NCI-H526 treated with DMSO at 0.1 percent for 48 hours (cell line): ENCODE measurements at regions not wholly inside any gene's neighbourhood (a gene's known extent, or its start where the extent isn't known, plus 50 kb on each side); places are given as distances from the start of the nearest gene placed in this dataset.

Experiments used
- DNase-seq: peaks from one replicate; lab custom pipeline; 2025; lab: John Stamatoyannopoulos, UW

DNA sequence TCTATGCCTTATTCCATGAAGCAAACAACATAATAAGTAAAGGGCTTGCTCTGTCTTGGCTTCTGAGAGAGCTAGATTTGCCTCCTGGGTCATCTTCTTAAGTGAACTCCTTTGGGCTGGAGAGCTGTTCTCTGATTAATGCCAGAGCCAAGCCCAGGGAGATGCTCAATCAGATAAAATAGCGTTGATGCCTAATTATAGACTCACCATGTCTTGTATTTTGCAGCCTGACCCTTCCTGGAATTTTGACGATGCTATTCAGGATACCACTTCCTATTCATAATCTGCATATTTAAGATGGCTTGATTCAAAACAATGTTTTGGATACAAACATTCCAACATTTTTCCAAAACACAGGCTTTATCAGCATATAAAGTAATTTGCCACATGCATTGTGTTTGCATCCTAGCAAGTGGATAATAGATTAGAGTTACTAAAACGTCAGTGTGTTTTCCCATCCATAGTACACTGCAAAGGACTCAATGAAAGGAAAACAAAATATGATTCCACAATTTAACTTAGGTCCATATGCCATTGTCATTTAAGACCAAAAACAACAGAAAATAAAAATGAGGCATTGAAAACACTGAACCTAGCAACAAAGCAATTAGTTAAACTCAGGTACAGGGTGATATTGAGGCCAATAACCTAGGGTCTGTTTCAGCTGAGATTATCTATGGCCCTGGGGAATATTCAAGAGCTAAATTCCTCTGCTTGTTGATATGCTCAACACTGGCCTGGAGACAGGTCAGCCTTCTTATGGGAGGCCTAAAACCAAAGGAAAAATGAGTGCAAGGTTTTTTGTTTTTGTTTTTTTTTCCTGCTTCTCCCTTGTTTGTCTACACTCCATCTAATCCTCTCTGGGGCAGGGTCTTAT, 184.2 kb upstream of the FOXN3 start:
- DNase-seq: no peak

DNA sequence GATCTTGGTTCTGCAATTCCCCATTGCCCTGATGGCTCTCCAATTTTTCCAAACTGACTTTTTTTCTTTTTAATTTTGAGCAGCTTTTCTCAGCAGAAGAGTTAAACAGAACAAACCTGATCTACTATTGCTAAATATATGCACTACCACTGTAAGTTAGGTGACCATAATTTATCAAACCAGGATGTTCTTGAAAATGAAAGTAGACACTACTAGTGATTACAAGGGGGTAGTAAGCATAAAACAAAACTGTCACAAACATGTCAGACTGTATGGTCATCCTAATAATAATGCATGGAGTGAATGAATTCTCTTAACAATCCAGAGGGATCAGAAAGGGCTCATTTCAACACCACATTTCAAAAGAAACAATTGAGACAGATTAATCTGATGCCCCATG, 183.0 kb upstream of the FOXN3 start:
- DNase-seq: no peak

DNA sequence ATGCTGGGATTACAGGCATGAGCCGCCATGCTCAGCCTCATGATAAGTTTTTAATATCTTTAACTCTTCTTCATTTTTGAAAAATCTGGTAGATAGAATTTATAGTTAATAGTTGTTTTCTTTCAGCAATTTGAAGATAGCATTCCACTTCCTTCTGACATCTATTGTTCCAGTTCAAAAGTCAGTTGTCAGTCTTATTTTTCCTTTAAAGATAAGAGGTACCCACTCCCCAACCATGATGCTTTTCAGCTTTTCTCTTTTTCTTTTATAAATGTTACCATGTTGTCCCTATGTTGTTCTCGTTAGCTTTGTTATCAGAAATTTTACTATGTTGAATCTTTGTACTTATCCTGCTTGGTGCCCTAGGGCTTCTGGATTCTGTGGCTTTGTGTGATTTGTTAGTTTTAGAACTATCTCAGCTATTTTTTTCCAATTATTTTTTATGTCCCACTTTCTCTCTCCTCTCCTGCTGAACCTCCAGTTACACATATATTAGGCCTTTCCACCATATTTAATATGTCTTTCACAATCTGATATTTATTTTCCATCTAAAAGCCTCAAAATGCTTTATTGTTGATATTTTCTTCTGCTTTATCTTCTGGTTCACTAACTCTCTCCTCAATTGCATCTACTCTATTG, 181.6 kb upstream of the FOXN3 start:
- DNase-seq: no peak

DNA sequence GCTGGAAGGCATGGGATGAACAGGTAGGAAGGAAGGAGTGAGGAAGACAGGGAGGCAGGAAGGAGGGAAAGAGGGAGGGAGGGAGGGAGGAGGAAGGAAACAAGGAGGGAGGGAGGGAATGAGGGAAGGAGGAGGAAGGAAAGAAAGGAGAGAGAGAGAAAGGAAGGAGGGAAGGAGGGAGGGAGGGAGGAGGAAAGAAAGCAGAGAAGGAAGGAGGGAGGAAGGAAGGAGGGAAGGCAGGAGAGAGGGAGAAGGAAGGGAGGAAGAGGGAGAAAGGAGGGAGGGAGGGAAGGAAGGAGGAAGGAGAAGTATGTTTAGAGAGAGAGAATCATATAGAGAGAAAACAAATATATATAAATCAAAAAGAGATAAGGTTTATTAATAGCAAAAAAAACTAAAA, 175.9 kb upstream of the FOXN3 start:
- DNase-seq: no peak

DNA sequence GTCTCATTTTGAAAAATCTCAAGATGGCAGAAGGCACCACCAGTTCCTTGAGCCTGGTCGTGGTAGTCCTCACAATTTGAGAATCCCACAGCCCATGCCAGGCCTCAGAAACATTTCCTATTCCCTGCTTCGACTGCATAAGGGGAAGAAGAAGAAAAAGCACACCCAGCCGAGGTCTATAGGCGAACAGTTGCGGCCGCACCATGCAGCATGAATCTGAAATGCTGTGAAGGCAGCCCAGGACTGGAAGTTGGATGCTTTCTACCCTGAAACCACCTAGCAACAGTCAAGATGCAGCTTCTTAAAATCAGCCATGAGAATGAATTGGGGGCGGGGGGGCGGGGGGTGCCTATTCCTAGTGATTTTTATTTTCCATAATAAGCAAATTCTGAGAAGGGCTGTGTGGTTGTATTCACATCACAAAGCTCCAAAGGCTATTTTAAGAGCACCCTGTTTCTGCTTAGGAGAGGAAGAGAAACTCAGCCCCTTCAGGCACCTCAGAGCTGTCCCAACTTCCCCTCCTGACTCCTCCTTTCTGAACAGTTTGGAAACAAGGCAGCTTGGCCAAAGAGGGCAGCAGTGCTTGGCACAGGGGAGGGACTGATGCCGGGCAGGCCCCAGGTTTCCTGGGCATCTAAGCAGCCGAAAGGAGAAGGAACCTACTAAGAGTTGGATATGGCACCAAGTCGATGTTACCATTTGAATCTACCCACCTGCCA, 172.5 kb upstream of the FOXN3 start:
- no peak for DNase-seq

DNA sequence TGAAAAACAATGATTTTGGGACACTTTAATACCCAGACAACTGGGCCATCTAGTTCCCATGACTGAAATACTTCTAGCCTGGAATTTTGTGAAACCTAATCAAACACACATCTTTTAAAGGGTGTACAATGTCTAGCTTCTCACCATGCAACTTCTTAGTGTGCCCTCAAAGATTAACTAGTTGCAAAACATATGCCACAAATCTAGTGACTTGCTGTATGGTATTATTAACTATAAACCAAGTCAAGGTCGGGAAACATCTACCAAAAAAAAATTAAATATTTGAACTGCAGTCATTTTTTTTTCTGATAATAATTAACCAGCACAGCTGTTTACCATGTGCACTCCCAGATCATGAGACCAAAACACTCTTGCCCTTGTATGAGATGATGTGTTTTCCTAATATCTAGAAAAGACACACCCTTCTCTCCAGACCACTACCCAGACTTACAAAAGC, 171.8 kb upstream of the FOXN3 start:
- no peak for DNase-seq

DNA sequence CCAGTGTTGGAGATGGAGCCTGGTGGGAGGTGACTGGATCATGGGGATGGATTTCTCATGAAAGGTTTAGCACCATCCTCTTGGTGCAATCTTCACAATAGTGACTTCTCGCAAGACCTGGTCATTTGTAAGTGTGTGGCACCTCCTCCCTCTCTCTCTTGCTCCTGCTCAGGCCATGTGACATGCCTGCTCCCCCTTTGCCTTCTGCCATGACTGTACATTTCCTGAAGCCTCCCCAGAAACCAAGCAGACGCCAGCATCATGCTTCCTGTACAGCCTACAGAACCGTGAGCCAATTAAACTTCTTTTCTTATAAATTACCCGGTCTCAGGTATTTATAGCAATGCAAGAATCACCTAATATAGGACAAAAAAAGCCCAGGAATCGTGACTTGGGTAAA, 171.0 kb upstream of the FOXN3 start:
- DNase-seq: no peak

DNA sequence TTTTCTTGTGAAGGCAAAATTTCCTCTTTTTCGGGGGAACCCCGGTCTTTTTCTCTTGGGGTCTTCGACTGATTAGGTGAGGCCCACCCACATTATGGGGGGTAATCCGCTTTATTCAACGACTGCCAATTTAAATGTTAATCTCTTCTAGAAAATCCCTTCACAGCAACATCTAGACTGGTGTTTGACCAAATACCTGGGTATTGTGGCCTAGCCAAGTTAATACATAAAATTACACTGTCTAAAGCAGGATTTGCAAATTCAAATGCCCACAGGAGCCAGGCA, 170.0 kb upstream of the FOXN3 start:
- no peak for DNase-seq

DNA sequence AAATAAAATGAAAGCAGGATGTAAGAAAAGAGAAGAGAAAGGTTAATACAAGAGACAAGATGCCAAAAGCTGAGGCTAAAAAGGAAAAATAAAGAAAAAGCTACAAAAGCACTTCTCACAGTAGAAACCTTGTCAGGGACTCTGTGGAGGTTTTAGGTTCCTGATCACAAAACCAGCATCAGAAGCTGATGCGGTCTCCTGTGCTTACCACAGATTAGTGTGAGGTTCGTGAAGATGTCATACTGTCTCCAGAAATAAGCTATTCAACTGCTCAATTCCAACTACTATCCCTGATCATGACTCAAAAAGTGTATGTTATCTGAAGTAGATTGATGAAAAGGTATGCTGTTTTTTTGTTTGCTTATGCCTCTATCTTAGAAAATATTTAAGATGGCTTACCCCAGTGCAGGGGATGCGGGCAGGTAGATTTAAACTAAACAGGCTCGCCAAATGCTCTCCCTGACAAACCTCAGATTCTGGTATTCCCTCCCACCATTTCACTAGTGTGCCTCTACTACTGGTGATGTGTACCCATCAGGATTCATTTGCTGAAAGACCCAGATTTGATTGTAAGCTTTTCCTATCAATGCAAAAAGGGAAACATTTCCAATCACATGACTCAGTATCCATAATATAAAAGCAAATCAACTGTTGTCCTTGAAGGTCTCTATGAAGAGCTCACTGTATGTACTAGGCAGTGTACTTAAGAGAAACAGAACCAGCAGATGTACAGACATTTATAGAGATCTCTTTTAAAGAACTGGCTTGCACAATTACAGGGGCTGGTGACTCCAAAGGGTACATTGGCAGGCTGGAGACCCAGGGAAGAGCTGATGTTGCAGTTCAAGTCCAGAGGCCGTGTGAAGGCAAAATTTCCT, 169.5 kb upstream of the FOXN3 start:
- DNase-seq: no peak

DNA sequence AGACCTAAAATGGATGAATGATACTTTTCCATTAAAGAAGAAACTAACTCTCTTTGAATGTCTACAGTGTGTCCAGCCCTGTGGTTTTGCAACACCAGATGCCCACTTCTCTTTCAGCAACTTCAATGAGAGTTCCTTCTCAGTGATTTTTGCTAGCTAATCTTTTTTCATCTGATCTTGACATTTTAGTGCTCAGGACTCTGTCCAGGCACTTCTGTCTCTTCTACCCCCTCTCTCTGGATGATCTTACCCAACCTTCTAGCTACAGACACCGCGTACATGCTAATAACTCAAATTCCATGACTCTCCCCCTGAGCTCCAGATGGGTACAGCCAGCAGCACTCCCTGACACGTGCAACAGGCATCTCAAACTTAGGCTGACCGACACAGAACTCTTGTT, 161.1 kb upstream of the FOXN3 start:
- DNase-seq: no peak

DNA sequence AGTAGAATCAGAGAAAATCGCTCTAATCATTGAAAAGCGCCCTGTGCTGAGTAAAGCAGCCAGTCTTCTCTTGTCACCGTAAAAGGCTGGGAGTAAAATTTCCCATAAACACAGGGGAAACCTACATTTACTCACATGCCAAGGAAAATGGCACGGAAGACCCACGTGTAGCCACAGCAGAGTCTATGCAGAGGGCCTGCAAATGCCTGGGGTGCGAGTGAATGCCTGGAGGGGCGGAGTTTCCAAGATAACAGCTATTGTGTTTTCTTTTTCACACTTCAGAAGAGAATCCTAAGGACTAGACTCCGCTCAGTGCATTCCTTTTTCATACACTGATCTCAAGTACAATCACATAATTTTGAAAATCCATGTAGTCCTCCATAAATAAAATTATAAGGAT, 159.9 kb upstream of the FOXN3 start:
- no peak for DNase-seq

DNA sequence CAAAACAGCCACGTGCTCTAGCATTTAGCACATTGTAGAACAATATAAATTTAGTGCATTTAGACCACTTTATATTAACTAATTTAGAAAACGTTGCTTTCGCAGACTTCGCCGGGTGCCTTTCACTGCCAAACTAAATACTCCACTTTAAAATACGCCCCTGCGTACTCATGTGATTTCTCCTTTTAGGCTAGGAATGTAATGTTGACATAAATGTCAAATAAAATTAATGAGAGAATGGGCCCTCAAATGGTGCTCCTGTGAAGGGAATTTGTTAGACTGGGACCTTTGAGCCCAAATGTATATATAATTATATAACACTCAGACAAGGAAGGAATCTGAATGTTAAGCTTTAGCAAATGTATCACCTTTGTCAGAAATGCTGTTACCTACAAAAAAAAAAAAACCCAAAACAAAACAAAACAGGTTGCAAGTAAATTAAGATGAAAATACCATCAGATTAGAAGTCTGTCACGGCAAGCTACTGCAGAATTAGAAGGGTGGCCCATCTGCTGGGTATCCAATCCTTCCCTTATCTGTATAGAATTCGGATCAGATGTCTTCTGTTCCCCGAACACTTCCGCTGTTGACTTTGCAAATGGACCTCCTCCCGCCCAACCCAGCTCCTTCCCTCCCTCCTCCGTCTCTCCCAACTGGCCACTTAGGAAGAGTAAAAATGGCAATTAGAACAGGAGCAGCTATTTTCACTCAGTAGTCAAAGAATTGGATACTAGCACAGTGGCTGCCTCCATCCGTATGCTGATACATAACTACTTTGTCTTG, 159.3 kb upstream of the FOXN3 start:
- peak; percentile 77 for DNase-seq

DNA sequence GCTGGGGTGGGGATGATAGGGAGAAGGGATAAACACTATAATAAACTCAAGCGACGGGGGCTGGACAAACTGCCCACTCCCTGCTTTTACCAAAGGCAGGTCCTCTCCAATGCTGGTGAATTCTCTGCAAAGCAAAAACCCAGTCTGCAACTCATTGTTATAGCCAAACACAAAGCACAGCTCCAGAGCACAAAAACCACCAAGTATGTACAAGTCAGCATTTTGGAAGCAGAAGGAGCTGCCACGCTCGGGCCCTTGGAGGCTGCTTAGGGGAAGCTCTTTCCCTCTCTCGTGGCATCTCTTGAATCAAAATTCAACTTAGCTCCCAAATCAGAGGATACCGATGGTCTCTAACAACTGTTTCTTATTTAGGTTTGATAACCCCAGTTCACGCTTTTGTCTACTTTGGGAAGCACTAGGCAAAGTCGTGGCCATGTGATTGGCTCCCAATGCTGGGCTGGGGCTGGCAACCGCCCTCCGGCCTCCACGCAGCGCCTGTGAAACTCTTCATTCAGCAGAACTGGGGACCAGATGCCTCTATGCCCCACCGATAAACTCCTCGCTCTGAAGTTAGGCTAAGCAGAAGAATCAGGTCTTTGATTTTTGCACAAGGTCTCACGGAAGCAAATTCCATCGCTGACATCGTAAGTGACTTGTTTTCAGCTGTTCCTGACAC, 158.5 kb upstream of the FOXN3 start:
- DNase-seq: no peak

DNA sequence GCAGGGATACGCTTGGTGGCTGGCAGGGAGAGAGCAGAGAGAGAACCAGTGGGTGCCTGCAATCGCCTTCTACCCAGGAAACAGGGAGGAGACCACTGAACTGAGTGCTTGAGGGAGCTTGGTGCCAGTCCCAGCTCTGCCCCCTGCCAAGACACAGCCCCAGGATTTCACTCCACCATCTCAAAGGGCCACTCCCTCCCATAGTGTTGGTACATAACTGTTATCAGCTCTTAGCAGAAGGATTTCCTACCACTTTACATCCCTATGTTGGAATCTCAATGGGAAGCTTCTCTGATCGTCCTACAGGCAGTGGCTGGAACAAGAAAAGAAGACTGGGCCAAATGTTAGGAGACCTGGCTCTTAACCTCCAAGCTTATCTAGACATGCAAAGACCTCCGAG, 157.4 kb upstream of the FOXN3 start:
- no peak for DNase-seq

DNA sequence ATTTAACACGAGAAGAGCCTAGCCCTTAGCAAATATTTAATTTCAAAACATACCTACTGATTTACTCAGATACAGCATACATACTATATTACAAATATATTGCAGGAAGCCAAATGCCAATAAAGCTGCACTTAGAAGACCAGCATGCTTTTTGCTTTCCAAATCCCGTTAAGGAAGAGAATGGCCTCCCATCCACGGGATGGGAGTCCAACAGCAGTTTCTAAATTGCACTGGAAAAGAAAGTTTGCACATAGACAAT, 156.3 kb upstream of the FOXN3 start:
- no peak for DNase-seq

DNA sequence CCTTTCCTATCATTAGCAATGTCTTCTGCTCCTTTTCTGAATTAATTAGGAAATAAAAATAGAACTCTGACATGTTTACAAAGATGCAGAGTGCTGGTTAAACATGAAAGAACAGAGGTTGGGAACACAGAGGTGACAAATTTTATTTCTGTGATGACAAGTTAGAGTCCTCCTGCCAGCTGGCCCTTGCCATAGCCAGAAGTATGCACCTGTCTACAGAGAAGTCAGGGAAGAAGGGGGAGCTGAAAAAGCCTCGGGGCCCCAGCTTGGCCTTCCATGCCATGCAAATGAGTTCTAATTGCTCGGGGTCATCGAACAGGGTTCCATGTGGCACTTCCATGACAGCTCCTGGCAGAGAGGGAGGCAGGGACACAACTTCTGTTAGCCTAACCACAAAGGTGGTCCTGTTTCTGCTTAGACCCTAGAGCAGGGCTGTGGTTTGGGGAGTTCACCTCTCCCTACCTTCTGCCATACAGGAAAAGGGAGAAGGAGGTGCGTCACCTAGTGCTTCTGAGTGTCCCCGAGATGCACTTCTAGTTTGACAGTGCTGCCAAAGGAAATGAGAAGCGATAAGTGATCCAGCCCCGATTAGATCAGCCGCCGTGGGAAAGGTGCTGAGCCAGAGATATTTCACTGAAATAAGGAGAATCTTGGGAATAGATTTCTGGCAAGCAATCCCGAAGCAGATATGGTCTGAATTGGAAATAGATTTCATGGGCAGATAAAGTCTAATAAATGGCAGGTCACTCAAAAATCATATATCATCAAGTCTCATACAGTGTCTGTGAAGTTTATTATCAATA, 155.8 kb upstream of the FOXN3 start:
- DNase-seq: no peak

DNA sequence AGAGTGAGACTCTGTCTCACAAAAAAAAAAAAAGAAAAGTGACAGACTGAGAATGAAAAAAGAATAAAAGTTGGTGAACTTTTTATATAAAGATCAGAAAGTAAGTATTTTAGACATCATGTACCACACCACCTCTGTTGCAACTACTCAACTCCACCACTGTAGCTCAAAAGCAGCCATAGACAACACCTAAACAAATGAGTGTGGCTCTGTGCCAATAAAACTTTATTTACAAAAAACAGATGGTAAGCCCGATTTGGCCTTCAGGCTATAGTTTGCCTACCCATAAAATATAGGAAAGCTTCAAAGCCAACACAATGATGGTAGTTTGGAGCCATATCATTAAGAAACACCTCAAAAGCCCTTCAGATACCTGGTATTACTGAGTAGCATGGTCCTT, 154.5 kb upstream of the FOXN3 start:
- DNase-seq: no peak

DNA sequence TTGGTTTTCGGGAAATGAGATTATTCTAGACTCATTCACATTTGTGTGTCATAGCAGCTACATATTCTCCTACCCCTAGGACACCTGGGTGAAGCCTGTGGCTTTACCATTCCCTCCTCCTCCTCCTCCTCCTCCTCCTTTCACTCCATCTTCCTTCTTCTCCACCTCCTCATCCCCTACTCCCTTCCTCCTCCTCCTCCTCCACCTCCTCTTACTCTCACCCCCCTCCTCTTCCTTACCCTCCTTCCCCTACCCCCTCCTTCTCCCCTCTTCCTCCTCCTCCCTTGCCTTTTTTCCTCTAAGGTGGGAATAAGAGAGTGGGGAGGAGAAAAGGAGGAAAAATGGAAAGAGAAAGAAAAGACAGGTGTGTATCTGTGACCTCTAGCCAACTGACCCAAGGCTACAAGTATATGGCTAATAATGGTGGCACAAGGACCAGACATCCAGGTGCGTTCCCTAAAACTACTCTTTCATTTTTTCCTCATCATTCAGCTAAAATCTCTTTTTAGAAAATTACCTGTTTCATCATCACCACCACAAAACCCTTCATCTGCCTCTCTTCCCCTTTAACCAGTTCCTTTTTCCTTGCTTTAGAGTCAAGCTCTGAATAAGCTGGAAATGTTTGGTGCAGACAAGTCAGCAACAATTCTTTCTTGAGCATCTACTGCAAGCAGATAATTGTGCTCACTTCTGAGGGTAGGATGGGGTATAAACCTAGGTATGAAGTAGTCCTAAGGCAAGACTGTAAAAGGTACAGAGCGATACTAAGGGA, 149.8 kb upstream of the FOXN3 start:
- DNase-seq: no peak

DNA sequence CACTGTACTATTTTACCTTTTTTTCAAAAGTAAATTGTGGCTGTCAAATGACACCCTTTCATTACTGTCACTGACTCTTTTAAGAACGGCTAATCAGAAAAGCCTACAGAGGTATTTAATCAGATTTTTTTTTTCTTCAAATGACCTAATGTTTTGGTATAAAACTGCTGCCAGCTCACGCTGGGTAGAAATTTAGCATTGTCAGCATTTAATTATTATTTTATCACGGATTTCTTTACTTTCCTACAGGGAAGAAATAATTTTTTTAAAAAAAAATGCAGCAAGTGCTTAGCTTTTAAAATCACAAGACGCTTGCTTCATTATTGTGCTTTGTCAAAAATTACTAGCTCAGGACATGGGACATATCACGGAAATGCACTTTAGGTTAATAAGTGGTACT, 149.1 kb upstream of the FOXN3 start:
- DNase-seq: no peak

DNA sequence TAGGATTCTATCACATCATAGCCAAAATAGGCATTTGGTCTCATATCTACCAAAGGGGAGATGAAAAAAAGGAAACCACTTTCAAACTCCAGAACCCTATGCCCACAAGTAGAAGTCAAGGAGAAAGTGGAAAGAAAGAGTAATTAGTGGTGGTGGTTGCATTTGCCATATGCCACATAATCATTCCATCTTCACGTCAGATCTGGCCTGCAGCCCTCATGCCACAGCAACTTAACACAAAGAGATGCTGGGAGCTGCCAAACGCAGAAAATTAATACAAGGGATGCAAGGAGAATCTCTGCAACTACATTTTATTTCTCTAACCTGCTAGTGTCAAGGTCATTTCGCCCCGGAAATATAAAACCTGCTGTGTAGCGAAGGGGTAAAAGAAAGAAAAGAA, 148.6 kb upstream of the FOXN3 start:
- DNase-seq: no peak
